ENCODE measurements at regions not wholly inside any gene's neighbourhood (a gene's known extent, or its start where the extent isn't known, plus 50 kb on each side); places are given as distances from the start of the nearest gene placed in this dataset.

DNA sequence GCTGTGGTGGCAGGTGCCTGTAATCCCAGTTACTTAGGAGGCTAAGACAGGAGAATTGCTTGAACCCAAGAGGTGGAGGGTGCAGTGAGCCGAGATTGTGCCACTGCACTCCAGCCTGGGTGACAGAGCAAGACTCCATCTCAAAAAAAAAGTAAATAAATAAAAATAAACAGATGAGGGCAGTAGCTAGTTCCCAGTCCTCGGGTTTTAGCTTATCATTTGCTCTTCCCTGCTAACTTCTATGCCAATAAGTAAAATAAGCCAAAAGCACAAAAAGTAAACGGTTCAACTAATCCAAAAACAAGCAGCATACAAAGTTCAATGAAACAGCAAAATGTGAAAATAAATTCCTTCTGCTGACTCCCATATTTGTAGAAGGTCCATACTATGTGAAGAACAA lies 133.0 kb upstream of the TMCC3 start:
- TF ChIP-seq, protein P1, sequence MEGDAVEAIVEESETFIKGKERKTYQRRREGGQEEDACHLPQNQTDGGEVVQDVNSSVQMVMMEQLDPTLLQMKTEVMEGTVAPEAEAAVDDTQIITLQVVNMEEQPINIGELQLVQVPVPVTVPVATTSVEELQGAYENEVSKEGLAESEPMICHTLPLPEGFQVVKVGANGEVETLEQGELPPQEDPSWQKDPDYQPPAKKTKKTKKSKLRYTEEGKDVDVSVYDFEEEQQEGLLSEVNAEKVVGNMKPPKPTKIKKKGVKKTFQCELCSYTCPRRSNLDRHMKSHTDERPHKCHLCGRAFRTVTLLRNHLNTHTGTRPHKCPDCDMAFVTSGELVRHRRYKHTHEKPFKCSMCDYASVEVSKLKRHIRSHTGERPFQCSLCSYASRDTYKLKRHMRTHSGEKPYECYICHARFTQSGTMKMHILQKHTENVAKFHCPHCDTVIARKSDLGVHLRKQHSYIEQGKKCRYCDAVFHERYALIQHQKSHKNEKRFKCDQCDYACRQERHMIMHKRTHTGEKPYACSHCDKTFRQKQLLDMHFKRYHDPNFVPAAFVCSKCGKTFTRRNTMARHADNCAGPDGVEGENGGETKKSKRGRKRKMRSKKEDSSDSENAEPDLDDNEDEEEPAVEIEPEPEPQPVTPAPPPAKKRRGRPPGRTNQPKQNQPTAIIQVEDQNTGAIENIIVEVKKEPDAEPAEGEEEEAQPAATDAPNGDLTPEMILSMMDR (IDR thresholded peaks at IDR 0.05), result no peak
- TF ChIP-seq SIN3A (IDR thresholded peaks at IDR 0.05; ENCODE audit: borderline replicate concordance, insufficient read depth, low read depth, low read length) (no peak), TCF7L2 (IDR thresholded peaks at IDR 0.05; ENCODE audit: low read depth, low read length) (no peak), POLR2AphosphoS5 (IDR thresholded peaks at IDR 0.05; ENCODE audit: low read depth, low read length) (no peak)

Measured in Panc1 (cell line).